DMS53 treated with DMSO at 0.1 percent for 48 hours (cell line): ENCODE measurements at regions not wholly inside any gene's neighbourhood (a gene's known extent, or its start where the extent isn't known, plus 50 kb on each side); places are given as distances from the start of the nearest gene placed in this dataset.

Experiments used
- DNase-seq: peaks from one replicate; lab custom pipeline; 2025; ENCODE audit not compliant: unreplicated experiment; lab: John Stamatoyannopoulos, UW

DNA sequence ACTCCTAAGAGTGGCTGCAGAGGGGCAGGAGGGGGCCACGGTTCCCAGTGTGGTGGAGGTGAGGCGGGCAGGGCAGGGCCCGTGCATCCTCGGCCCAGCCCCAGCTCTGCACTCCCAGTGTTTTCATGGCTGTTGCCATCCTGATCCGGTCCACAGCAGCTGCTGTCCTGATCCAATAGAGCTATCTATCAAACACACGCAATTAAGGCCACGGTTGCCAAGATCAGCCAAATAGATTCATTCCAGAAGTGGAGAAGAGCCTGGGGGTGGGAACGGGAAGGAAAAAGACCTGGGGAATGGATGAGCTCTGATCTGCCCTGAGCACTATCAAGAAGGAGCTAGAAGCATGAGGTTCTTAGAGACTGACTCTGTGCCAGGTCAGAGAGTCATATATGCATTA is 160.9 kb upstream of the SYT13 start:
- no peak for DNase-seq

DNA sequence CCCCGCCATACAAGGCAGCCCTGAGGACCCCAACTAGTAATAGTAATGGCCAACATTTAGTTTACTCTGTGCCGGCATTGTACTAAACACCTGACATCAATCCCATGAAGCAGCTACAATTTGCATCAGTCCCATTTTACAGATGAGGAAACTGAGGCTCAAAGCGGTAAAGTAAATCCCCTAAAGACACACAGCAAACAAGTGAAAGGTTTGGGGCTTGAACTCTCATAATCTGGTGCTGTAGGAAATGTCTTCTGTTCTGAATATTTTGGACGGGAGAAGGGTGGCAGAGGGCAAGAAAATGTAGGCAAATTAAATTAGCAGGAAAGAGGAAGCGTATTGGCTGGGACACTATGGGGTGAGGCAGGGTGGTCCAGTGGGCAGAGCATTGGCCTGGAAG is 160.3 kb upstream of the SYT13 start:
- no peak for DNase-seq

DNA sequence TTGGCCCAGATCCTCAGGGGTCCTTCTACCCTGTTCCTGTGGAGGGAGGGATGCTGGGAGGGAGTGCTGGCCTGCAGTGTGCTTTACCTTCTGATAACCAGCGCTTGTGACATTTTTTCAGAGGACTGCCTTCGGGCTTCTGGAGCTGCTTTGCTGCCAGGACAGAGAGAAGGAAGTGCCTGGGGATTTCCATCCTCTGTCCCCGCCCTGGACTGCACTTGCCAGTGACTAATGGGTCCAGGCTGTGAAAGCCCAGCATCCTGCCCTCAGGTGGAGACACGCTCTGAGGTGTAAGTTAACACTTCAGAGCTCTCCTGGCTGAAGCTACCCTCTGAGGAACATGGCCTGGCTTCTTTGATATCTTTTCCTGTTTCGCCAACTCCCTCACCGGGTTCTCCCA is 158.7 kb upstream of the SYT13 start:
- DNase-seq = peak; percentile 1

DNA sequence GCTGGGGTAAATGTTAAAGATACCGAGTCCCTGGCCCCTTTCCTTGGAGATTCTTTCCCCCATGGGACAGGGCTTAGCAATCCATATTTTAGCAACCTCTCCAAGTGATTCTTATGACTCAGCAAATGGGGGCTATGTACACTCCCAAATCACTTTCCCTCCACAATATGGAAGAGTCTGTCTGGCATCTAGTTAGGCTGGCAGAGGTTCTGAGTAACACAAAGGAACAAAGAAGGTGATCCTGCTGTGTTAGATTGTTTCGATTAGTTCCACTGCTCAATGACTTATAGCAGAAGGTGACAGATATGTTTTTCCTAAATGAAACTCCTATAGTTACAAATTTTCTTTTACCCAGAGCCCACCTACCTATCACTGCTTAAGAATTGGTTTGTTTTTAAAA is 154.0 kb upstream of the SYT13 start:
- no peak for DNase-seq

DNA sequence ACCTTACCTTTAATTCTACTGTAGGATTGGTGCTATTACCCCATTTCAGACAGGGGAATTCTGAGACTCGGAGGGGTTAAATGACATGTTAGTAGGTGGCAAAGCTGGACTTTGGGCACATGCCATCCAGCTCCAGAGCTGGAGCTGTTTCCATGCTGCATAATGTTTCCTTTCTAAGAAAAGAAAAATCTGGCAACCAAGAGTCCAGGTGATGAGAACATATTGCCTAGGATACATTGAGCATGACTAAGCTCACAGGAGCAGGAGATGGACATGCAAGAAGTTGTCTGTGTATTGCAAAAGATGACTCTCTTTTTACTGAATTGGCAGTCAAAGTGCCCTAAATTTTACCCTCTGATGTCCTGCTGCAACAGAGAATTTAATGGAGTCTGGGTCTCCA is 150.8 kb upstream of the SYT13 start:
- no peak for DNase-seq

DNA sequence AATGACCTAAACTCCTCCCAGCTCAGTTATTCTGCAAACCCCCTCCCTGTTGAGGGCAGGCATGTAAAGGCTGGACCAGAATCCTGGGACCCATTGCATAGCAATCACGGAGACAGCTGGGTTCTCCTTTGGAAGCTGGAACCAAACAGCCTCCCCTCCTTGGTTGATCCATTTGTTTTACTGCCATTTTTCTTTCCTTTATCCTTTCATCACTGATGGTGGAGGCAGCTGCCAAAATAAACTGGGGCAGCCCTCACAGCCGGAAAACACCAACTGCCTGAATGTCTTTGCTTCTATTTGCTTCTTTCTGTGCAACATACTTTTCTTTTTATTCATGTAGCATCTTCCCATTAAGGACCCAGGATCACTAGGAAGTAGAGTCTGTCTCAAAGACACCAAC is 150.0 kb upstream of the SYT13 start:
- DNase-seq = no peak

DNA sequence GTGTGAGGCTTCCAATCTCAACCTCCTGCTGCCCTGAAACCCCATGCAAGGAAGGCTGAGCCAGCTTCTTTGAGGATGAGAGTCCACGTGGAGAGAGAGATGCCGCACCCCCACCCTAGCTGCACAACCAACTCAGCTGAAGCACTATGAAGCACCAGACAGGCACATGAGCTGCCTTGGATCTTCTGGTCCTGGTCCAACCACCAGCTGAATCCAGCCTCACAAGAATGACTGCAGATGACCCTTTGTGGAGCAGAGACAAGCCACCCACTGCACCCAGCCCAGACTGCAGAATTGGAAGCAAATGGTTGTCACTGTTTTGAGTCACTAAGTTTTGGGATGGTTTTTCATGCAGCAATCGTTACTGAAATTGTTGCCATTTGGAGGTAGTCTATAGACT is 149.6 kb upstream of the SYT13 start:
- no peak for DNase-seq

DNA sequence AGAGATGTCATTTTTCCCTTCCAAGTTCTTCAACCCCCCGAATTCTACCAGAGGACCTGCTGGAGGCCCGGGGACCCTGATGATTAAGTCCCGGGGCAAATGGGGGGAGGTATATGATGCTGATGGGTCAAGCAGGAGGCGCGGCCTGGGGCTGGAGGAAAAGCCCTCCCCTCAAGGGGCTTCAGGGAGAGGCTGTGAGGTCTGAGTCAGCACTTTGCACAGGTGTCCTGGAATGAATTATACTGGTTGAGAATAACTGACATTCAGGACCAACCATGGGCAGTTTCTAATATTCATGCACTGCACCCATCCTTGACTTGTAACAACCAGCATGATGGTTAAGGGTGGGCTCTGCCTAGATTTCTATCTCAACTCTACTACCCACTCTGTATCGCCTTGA is 146.8 kb upstream of the SYT13 start:
- no peak for DNase-seq

DNA sequence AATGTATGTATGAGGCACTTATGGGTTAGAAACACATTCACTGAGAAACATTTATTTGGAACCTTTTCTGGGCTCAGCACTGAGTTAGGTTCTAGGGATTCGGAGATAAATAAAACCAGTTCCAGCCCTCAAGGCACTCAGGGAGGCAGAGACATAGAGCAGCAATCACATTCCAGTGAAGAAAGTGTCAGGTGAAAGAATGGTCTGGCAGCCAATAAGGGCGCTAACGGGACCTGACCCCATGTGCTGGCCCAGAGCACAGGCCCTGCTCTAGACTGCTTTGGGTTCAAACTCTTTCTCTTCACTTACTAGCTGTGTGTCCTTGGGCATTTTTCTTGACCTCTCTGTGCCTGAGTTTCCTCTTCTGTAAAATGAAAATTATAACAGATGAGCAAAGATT is 146.0 kb upstream of the SYT13 start:
- no peak for DNase-seq

DNA sequence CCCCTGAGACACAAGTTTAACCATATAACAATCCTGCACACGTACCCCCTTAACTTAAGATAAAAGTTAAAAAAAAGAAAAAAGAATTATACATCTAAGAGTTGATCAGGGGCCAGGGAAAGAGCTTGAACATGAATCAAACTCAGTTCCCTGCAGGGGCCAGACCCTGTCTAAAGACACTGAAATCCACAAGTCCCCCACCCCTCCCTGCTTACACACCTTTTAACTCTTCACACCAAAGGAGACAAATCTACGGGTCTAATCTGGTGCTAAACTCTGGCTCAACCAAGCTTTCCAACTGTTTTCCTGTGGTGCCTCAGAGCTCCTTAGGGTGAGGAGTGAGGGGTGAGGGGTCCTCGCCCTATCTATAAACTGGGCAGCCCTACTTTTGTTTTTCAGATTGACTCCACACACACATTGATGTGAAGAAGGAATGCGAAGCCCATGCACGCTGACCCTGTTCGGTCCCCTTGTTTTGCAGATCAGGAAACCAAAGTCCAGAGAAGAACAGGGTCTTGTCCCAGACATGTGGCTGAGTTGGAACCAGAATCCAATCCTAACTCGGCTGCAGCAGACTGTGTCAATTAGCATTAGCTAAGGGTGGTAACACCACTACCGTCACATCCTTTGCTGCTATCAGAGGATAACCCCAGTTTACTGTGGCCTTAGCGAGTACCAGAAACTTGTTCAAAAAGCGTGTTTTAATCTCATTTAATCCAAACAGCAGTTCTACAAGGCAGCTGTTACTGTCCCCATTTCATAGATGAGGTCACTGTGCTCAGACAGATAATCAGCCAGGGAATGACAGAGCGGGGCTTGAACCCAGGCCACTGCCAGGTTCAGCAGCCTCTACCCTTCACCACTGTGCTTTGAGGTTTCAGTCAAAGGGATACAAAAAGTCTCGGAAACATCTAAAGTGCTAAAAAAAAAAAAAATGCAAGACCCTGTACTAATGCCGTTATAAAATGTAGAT is 145.2 kb upstream of the SYT13 start:
- no peak for DNase-seq

DNA sequence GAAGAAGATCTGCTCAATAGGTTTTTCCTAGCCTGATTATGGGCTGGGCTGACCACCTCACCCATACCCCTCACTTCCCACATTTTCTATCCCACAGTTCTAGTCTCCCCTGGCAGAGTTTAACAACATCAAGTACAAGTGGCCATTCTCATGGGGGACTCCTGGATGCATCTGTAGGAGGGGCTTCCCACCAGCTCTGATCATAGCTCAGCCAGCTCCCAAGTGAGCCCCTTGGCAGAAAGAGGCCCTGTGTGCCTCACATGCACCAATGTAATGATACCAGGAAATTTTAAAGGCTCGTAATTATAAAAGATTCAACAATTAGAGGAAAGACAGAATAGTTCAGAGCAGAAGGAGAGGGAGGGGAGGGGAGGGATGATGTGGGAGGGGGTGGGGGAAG is 144.2 kb upstream of the SYT13 start:
- no peak for DNase-seq

DNA sequence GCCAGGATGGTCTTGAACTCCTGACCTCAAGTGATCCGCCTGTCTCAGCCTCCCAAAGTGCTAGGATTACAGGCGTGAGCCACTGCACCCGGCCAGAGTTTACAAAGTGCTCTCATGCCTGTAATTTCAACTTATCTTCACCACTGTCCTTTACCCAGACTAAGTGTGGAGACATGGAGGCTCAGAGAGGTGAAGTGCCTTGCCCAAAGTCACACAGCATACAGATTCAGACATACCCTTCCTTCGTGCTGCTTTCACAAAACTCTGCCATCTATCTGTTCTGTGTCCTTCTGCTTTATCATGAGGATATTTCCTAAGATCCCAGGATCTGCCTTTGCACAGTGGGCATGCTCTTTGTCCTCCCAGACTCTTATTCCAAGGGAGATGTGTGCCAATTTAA is 143.6 kb upstream of the SYT13 start:
- no peak for DNase-seq

DNA sequence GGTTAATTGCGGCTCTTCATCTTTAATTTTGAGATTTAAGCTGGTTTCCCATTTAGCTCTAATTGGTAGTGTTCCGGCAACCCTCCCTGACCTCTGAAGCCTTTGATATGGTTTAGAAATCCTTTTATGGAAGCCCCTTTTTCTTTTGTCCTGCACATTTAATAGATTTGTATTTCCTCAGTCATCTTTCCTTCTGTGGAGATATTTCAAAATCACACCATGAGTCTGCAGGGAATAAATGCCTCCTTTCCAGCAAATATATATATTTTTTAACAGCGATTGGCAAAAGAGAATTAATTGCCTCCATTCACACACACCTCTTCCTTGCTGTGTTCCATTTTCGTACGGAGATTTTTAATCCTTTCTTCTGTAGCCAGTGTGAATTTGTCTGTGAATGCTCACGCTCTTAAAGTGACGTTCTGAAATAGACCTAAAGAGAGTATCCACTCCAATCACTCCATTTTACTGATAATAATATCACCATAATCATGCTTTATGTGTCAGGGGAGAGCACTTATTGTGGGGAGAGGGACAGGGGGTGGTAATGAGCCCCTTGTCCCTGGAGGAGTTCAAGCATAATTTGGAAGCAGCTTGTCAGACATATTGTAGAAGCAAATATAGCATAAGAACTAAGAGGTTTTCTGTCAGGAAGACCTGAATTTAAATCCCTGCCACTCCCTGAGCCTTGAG is 142.5 kb upstream of the SYT13 start:
- DNase-seq = no peak

DNA sequence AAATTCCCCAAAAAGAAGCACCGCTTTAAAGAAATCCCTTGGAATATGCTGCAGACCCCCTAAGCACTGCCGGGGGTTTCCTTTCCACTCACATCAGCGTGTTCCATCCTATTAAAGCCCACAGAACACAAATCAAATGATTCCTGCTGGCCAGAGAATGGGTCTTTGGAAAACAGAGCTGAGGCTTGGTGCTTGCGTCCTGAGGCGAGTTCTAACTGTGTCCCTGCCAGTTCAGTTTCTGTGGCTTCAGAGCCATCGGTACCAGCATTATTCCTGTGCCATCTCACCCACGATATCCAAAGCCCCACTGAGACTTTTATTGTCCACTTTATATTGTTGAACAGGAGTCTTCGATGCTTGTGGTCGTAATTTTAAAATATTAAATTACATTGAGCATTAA is 142.0 kb upstream of the SYT13 start:
- DNase-seq = no peak

DNA sequence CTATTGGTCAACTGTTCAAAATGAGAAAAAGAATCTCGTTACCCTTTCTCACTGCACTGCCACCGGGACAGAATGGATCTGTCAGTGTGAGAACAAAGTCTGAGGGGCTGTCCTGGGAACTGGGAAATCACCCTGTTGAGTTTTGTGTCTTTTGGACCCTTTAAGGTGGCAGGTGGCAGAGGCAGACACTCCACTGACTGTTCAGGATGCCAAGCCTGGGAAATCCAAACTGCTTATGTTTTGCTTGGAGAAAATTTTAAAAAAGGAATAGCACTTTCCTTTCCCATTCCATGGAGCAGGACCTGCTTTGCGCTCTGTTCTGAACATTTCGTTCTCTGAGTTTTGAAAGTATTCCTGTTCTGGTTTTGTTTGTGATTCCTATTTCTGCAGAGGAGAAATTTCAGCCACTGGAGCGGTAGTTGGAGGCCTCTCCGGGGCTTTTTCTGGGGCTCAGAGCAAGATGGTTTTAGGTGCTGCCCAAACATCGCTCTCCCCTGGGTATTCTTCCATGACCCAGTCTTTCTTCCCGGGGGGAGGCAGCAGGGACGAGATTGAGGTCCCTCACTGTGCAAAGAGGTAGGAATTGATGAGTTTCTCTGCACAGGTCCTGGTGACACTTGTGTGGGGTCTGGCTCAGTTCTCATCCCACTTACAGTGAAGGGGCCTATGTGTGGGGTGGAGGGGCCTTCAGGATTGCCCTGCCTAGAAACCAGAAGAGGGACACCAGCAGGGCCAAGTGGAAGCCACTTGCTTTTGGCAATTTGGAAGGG is 138.5 kb upstream of the SYT13 start:
- DNase-seq = no peak

DNA sequence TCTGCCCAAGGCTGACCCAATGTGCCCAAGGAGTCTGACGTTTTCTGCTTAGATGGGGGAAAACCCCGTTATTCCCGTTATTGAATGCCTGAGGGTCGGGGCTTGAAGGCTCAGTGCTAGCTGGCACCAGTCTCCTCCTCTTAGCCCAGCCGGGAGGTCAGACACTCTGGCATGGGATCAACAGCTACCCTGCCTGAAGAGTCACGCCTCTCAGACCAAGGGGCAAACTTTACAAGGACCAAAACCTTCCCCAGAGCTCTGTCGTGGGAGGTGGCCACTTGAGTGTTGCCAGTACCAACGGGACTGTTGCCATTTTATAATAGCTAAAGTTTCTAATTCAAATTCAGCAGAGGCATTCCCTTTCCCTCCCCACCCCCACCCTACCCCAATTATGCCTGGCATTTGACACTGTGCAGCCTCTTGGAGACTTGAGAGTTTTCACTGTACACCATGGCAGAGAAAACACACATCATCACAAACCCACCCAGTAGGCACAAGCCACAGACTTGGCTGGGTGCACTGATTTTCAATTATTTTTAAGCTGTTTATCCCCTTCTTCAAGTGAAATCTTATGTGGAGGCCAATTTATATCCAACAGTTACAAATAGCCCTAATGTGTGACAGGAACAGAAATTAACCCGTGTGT is 137.5 kb upstream of the SYT13 start:
- DNase-seq = no peak

DNA sequence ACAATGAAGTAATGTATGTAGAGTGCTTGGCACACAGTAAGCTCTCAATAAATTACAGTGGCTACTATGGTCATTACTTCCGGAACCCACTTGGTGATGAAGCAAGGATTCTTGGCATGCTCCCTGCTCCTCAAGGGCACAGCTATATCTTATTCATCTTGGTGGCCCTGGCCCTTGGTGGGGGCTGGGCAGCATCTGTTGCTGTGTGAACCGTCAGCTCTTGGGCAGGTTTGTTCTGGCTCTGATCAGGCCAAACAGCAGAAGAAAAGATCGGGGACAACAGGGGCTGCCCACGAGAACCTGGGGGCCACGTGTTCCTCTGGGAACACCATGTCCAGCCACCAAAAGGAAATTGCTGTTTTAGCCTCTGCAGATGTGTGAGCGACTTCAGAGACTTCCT is 136.9 kb upstream of the SYT13 start:
- DNase-seq = no peak

DNA sequence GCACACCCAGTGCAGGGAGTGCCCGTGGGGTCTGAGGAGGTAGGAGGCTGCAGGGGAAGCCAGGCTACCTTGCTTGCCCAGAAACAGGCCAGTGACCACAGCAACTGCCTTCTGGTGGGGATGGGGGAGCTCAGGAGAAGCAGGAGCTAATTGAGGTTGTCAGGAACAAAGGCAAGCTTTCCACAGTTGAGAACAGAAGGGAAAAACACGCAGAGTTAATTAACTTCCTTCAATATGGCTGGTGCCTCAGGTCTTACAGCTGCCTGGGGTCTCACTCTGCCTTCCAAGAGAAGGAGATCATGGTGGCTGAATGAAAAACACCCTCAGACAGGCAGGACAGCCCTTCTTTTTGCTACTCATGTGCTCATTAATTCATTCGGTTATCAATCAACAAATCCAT is 127.9 kb upstream of the SYT13 start:
- DNase-seq = no peak

DNA sequence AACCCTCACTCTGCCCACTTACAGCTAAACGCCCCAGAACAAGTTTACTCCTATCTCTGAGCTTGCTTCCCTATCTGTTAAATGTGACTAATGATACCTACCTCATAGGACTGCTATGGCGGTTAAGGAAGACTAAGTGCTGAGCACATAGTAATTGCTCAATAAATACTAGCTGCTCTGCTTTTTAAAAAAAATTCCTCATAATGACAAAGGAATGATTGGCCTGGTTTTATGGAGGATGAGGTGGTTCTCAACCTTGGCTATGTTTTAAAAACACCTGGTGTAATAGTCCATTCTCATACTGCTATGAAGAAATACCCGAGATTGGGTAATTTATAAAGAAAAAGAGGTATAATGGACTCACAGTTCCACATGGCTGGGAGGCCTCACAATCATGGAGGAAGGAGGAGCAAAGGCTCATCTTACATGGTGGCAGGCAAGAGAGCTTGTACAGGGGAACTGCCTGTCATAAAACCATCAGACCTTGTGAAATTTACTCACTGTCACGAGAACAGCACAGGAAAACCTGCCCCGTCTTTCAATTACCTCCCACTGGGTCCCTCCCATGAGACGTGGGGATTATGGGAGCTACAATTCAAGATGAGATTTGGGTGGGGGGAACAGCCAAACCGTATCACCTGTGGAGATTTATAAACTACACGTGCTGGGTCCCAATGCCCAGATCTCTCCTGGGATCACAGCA is 127.2 kb upstream of the SYT13 start:
- DNase-seq = no peak

DNA sequence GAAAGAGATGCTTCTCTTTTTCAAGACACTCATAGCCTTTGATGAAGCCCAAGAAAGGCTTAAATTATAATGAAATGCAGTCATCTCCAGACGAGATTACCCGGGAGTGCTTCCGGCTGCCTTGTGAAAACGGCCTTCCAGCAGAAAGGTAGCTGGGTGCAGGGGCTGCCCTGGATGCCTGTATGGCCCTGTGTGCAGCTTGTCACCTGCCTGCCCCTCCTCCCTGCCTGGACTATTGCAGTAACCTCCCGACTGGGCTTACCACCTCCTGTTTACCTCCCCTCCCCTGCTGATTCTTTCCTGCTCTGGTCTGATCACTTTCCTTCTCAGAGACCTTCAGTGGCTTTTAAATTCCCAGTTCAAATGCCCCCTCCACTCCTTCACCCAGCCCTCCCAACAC is 126.4 kb upstream of the SYT13 start:
- DNase-seq = no peak

DNA sequence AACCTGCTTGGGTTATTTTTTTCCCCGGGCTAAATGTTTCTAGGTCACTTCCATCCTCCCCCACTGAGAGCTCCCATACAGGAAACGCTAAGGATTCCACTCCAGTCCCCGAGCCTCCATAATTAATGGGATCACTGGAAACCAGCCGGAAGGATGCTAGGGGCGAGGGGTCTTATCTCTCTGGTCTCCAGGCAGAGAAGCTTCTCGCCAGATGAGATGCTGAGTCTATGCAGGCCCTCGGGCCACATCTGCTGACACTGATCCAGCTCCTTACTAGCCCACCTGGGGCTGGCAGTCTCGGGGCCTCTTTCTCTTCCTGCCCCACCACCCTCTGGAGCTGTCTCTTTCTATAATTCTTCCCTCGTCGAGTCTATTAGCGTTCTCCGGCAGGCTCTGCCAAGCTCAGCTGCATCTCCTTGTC is 125.9 kb upstream of the SYT13 start:
- no peak for DNase-seq
